ENCODE measurements at regions not wholly inside any gene's neighbourhood (a gene's known extent, or its start where the extent isn't known, plus 50 kb on each side); places are given as distances from the start of the nearest gene placed in this dataset.
"Not testable (repeated sequence)": the region's sequence is repeated elsewhere in the genome, so short reads cannot be mapped to it uniquely, and the experiment has no call there.

- H3K36me3 ChIP-seq: no peaks in the 10 kb centered on the region
- H3K27me3 ChIP-seq (replicated peaks; ENCODE audit: insufficient read depth): no peaks in the 10 kb centered on the region
- no peak overlapping the region for H3K27ac ChIP-seq
- DNase-seq (ENCODE audit: low spot score): no peak
- ATAC-seq (ENCODE audit: insufficient number of reproducible peaks, low FRiP score, low read depth): no peak
- H3K9me3 ChIP-seq: no peaks in the 10 kb centered on the region
- H3K4me1 ChIP-seq (ENCODE audit: control insufficient read depth in 1 of 2, low read depth in 2 of 2): no peaks in the 10 kb centered on the region
- no peak overlapping the region for H3K4me3 ChIP-seq
- TF ChIP-seq CTCF (IDR thresholded peaks at IDR 0.05): no peak
These were observed 328.0 kb upstream of the TECRL start for GRCh38 chr4:64737026-64737853.

GRCh38 chr4:64729561-64729960 lies 320.3 kb upstream of the TECRL start:
- H3K27ac ChIP-seq: no peak overlapping the region
- H3K9me3 ChIP-seq: no peaks in the 10 kb centered on the region
- no peaks in the 10 kb centered on the region for H3K36me3 ChIP-seq
- no peaks in the 10 kb centered on the region for H3K27me3 ChIP-seq (replicated peaks; ENCODE audit: insufficient read depth)
- H3K4me3 ChIP-seq: no peak overlapping the region
- no peaks in the 10 kb centered on the region for H3K4me1 ChIP-seq (ENCODE audit: control insufficient read depth in 1 of 2, low read depth in 2 of 2)
- DNase-seq (ENCODE audit: low spot score): no peak
- ATAC-seq (ENCODE audit: insufficient number of reproducible peaks, low FRiP score, low read depth): no peak
- TF ChIP-seq CTCF (IDR thresholded peaks at IDR 0.05): no peak

- no peak for TF ChIP-seq CTCF (IDR thresholded peaks at IDR 0.05)
- Histone ChIP-seq H3K27me3 (replicated peaks; ENCODE audit: insufficient read depth) (no peaks in the 10 kb centered on the region), H3K27ac (no peak overlapping the region), H3K4me3 (no peak overlapping the region), H3K36me3 (no peaks in the 10 kb centered on the region), H3K4me1 (ENCODE audit: control insufficient read depth in 1 of 2, low read depth in 2 of 2) (no peaks in the 10 kb centered on the region), H3K9me3 (no peaks in the 10 kb centered on the region)
- ATAC-seq (ENCODE audit: insufficient number of reproducible peaks, low FRiP score, low read depth): no peak
- DNase-seq (ENCODE audit: low spot score): no peak
These were observed 318.7 kb upstream of the TECRL start for GRCh38 chr4:64727960-64728359.

GRCh38 chr4:64727391-64727790 lies 318.1 kb upstream of the TECRL start:
- H3K36me3 ChIP-seq; H3K27me3 ChIP-seq (replicated peaks; ENCODE audit: insufficient read depth); DNase-seq (ENCODE audit: low spot score); H3K27ac ChIP-seq; ATAC-seq (ENCODE audit: insufficient number of reproducible peaks, low FRiP score, low read depth); H3K9me3 ChIP-seq; H3K4me3 ChIP-seq; H3K4me1 ChIP-seq (ENCODE audit: control insufficient read depth in 1 of 2, low read depth in 2 of 2): not testable (repeated sequence)

GRCh38 chr4:64724689-64725088 lies 315.4 kb upstream of the TECRL start:
- Histone ChIP-seq H3K36me3 (no peaks in the 10 kb centered on the region), H3K4me3 (no peak overlapping the region), H3K27ac (no peak overlapping the region), H3K27me3 (replicated peaks; ENCODE audit: insufficient read depth) (no peaks in the 10 kb centered on the region), H3K4me1 (ENCODE audit: control insufficient read depth in 1 of 2, low read depth in 2 of 2) (no peaks in the 10 kb centered on the region), H3K9me3 (no peaks in the 10 kb centered on the region)
- DNase-seq (ENCODE audit: low spot score) (no peak), ATAC-seq (ENCODE audit: insufficient number of reproducible peaks, low FRiP score, low read depth) (no peak)
- TF ChIP-seq CTCF (IDR thresholded peaks at IDR 0.05): no peak

- Histone ChIP-seq H3K4me3 (no peak overlapping the region), H3K27me3 (replicated peaks; ENCODE audit: insufficient read depth) (no peaks in the 10 kb centered on the region), H3K4me1 (ENCODE audit: control insufficient read depth in 1 of 2, low read depth in 2 of 2) (no peaks in the 10 kb centered on the region), H3K9me3 (no peaks in the 10 kb centered on the region), H3K27ac (no peak overlapping the region), H3K36me3 (no peaks in the 10 kb centered on the region)
- ATAC-seq (ENCODE audit: insufficient number of reproducible peaks, low FRiP score, low read depth): no peak
- no peak for TF ChIP-seq CTCF (IDR thresholded peaks at IDR 0.05)
- no peak for DNase-seq (ENCODE audit: low spot score)
These were observed 311.9 kb upstream of the TECRL start for GRCh38 chr4:64721106-64721505.

Measured in thoracic aorta (tissue), 2 donors.